ENCODE measurements at regions not wholly inside any gene's neighbourhood (a gene's known extent, or its start where the extent isn't known, plus 50 kb on each side); places are given as distances from the start of the nearest gene placed in this dataset.

DNA sequence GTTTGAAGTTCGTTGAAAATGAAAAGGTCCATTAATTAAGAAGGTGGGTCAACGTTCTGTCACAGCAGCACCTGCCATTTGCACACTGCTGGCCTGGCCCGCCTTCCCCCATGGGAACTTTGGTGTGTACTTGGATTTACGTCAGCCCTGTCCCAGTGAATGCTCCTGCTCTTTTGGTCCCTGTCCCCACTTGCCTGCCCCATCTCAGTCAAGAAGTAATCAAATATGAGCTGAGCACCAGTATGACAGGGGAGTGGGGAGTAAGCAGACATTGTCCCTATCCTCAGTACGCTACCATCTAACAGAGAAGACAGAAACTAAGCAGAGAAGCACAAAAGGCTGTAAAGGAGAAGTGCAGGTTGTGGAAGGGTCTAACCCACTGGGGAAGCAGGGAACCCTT, 65.1 kb downstream of the SLC4A3 start:
- DNase-seq (ENCODE audit: low read depth): no peak

DNA sequence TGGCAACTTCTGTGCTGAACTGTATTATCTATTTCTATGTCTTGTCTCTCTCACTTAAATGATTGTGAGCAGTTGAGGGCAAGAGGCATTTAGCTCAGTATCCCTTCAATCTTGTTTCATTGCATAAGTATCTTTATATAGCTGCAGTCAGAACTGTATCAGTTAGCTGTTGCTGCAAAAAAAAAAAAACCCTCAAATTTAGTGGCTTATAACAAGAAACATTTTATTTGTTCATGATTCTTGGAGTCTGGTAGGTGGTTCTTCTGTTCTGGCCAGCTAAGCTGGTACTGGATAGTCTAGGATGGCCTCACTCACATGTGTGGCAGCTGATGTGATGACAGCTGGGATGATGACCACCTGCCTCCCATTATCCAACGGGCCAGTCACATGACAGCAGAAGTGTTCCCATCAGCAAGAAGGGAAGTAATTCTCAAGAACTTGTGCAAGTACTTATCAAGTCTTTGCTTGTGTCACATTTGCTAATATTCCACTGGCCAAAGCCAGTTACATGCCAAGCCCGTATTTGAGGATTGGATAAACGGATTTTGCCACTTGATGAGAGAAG, 67.8 kb downstream of the SLC4A3 start:
- DNase-seq (ENCODE audit: low read depth): no peak

DNA sequence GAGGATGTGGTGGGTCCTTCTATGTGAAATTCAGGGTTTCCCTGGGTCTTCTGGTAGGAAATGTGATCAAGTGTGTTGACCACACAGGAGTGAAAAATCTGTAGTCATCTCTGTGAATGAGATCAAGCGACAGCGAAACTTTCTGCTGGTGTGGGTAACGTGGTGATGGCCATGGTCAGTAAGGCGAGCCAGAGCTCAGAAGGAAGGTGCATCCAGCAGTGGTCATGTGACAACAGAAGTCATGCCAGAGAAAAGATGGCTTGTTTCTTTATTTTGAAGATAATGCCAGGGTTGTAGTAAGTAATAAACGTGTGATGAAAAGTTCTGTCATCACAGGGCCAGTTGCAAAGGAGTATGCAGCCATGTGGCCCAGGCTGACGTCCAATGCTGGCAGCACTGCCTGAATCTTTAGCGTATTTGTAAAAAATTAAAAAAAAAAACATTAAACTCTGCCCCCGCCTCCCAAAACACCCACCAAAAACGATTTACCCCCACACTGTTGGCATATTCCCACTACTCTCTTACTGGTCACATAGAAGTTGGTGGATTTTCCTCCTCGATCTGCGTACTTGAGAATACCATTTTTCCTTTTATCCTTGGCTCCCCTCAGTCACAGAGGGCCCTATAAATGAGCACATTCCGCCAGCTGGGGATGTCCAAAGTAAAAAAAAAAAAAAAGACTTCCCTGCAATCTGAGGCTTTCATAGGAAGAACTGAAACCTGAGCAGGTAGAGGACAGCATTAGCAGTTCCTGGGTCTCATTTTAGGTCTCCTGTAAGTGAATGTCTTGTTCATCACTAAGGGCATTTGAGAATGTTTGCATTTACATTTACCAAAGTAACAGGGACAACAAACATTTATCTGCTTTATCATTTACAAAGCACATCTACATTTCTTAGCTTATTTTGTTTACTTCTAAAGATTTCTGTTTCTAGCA, 70.6 kb downstream of the SLC4A3 start:
- no peak for DNase-seq (ENCODE audit: low read depth)

GRCh38 chr2:219698748-219699439, 71.5 kb downstream of the SLC4A3 start:
- DNase-seq (ENCODE audit: low read depth): no peak

- DNase-seq (ENCODE audit: low read depth): no peak
Observed at GRCh38 chr2:219699440-219699821, 72.0 kb downstream of the SLC4A3 start.

GRCh38 chr2:219701847-219702634, 74.6 kb downstream of the SLC4A3 start:
- DNase-seq (ENCODE audit: low read depth): no peak

DNA sequence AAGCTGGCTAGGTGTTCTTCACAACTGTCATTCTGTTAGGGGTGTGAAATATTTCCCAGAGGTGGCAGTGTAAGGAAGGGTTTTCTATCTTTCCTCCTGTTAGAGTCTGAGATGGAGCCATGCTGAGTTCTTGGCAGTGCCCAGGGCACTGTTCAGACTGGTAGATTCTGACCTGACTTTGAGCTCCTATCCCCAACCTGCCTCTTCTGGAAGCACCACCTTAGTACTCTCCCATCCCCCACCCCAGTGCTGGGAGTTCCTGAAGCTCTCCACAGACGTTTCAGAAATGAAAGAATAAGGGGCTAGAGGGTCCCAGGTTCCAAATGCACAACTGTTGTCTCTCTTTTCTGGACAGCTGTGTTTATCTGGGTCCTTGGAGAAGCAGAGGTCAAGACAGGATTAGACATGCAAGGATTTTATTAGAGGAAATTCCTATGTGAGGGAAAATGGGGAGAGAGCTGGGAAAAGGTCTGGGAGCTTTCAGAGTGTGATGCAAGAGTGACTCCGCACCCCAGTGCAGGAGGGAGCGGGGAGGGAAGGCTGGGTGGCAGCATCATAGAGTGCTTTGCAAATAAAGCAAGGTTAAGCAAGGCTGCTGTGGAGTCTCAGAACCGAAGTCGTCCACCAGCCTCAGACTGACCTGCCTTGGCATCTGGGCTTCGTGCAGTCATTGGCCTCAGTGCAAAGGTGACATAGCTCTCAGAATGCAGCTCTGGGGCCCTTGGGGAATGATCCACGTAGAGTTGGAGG, 75.5 kb downstream of the SLC4A3 start:
- no peak for DNase-seq (ENCODE audit: low read depth)

- no peak for DNase-seq (ENCODE audit: low read depth)
Observed at GRCh38 chr2:219704878-219705277, 77.4 kb downstream of the SLC4A3 start.

- no peak for DNase-seq (ENCODE audit: low read depth)
Observed at GRCh38 chr2:219706823-219707281, 79.4 kb downstream of the SLC4A3 start.

- DNase-seq (ENCODE audit: low read depth): no peak
Observed at GRCh38 chr2:219707496-219708285, 80.3 kb downstream of the SLC4A3 start.

DNA sequence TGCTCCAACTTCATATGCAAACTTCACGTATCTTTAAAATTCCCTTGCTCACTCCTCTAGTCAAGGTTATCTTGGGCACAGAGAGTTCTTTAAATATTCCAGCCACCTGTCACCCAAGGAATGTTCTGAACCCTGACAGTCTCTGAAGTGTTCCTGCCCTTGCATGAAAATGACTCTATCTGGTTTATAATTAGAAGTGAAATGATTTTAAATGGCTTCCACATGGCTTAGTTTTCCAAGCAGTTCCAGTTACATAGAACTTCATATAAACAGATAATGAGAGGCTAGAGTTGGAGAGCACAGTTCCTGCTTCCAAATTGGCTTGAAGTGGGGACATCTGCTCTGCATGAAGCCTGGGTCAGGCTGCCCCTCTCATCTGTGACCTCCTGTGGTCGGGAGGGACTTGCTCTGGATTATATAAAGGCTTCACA, 81.9 kb downstream of the SLC4A3 start:
- DNase-seq (ENCODE audit: low read depth): no peak

DNA sequence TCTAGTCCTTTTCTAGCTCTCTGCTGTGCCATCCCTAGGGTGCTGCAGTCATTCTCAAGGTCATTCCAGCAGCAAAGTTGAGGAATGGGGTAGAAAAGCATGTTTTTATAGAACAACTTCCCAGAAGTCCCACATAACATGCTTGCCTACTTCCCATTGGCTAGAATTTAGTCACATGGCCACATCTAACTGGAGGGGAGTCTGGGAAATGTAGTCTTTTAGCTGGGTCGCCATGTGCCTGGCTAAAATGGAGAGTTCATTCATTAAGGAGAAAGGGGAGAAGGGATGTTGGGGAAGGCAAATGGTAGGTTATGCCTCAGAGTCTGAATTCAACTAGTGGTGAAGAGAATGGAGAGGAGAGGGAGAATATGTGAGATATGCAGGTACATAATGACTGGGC, 85.7 kb downstream of the SLC4A3 start:
- no peak for DNase-seq (ENCODE audit: low read depth)

- DNase-seq (ENCODE audit: low read depth): no peak
Observed at GRCh38 chr2:219714681-219715400, 87.4 kb downstream of the SLC4A3 start.

DNA sequence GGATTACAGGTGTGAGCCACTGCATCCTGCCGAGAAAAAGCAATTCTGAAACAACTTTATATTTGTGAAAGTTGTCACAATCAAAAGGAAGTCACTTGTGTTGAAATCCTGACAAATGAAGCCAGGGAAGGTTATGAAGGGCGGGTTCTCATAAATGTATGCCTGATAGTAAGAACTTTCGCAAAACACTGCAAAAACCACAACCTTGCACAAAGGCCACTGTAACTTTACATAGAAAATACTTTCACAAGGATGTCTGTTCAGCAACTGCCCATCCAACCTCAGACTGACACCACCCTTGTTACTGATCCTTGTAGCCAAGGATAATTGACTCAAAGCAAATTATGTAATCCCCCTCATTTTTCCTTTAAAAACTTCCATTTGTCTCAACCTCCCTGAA, 90.6 kb downstream of the SLC4A3 start:
- no peak for DNase-seq (ENCODE audit: low read depth)

- no peak for DNase-seq (ENCODE audit: low read depth)
Observed at GRCh38 chr2:219719521-219719920, 92.1 kb downstream of the SLC4A3 start.

GRCh38 chr2:219720956-219721355, 93.5 kb downstream of the SLC4A3 start:
- no peak for DNase-seq (ENCODE audit: low read depth)

DNA sequence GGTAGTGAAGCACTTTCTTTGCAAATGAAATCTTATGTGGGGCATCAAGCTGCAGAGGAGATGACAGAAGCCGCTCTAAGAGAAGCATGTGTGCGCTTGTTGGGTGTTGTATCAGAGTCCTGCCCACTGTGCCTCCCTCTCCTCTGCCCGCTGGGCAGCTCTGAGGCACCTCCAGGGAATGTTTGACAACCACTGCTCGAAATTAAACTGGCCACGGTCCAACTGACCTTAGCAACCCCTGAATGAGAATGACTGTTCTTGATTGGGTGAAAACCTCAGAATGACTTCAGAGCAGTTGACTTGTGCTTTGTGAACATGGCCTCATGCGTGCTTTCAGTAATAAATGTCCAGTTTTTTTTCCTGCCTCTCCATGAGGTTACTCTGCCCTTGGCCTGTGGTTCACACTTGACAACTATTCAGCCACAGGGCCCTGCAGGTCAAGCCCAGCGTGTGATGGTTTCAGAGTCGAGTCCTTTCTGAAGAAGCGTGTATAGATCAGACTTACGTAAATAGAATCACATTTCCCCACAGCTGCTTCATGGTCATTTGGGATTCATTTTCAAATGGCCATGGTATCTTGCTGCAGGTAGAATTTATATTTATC, 94.9 kb downstream of the SLC4A3 start:
- no peak for DNase-seq (ENCODE audit: low read depth)

DNA sequence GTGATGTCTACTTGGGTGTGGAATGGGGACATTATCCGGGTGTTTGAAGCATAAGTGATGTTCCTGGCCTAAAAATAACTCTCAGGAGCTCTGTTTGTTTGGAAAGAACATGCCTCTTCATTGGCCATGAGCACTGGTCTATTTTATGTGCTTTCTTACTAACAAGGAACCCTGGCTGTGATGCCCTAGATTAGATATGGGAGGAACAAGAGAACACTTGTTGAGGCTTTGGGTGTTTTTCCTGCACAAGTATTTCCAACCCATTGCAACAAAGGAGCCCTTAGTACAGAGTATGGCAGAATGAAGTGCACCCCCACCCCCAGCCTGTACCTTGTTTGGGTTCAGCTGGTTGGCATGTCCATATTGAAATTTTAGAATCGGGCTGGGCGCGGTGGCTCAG, 95.9 kb downstream of the SLC4A3 start:
- DNase-seq (ENCODE audit: low read depth): no peak

DNA sequence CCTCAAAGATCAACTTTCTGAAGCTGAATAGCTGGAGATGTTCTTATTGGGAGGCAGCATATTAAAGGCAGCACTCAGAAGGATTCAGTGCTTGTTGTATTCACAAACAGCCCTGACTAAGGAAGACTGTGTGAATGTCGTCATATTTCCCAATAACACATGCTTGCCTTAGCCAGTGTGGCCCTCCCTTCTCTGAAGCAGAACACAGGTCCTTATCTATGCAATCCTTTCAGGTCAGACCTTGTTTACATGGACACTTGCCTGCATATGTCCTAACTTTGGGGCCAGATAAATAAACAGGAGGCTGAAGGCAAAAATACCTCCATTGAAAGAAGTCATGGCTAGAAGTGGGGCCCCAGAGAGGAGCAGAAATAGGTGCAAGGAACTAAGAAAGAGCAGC, 97.2 kb downstream of the SLC4A3 start:
- DNase-seq (ENCODE audit: low read depth): no peak
